Right lobe of liver (tissue), 6 donors: ENCODE measurements at regions not wholly inside any gene's neighbourhood (a gene's known extent, or its start where the extent isn't known, plus 50 kb on each side); places are given as distances from the start of the nearest gene placed in this dataset.

Source experiments
- ATAC-seq, 4 donors: fragments of 200-7000 bp; cut with Tn5 transposase; one replicate each; pipeline ENCODE4 v1.9.1; 2020; ENCODE audit warnings: mild to moderate bottlenecking in 4 of 4, moderate library complexity in 4 of 4
- DNase-seq, 3 donors: peaks; one replicate each; pipeline ENCODE4 v3.0.0-alpha.2; 2020
- H3K27ac ChIP-seq, 3 donors: fragments of 200-600 bp; one replicate each; pipeline ENCODE4 v1.8.0; 2022
- H3K27me3 ChIP-seq, 2 donors: fragments of 200-600 bp; one replicate each; pipeline ENCODE4 v1.8.0; 2022
- H3K36me3 ChIP-seq, 4 donors: fragments of 200-600 bp; sonication (generic) in 1 of 4; one replicate each; pipeline versions ENCODE4 v1.5.1 to v1.8.0; 2017 to 2022; ENCODE audit warnings: control low read depth in 1 of 4
- H3K4me1 ChIP-seq, 4 donors: fragments of 200-600 bp; sonication (generic) in 1 of 4; one replicate each; pipeline versions ENCODE4 v1.5.1 to v1.8.0; 2017 to 2022; ENCODE audit warnings: control low read depth in 1 of 4
- H3K4me3 ChIP-seq, 3 donors: fragments of 200-600 bp; one replicate each; pipeline ENCODE4 v1.8.0; 2022
- H3K9me3 ChIP-seq, 4 donors: fragments of 200-600 bp; sonication (generic) in 1 of 4; one replicate each; pipeline versions ENCODE4 v1.5.1 to v1.8.0; 2017 to 2022; ENCODE audit warnings: control low read depth in 1 of 4
- POLR2A ChIP-seq: fragments of 450-650 bp; IDR thresholded peaks from one replicate; pipeline ENCODE4 v1.6.1; 2017; ENCODE audit warnings: antibody characterized with exemption, mild to moderate bottlenecking
- WGBS: methylation state at CpG from one replicate; pipeline ENCODE4 v1.1.6; 2018; ENCODE audit warnings: low coverage, low lambda C conversion rate; ENCODE audit not compliant: insufficient coverage; ENCODE audit errors: missing lambda C conversion rate; 5-methylcytosine and 5-hydroxymethylcytosine counted together
- intact Hi-C, 2 donors: fragments of 100-400 bp; cut with DNase I; formaldehyde crosslinking; loops; one replicate each; pipeline versions ENCODE4 v1.11.2 to v1.14.1; 2022
- TF ChIP-seq, protein P1 (sequence below), 4 donors: fragments of 200-600 bp in 3 of 4; fragments of 450-650 bp in 1 of 4; IDR thresholded peaks; one replicate each; pipeline versions ENCODE4 v1.5.1 to v1.8.0; 2016 to 2022; ENCODE audit warnings: antibody characterized with exemption in 4 of 4, mild to moderate bottlenecking in 2 of 4
- donor health status: DM: no; HTN: yes; CAD: no.
- donor health status: DM: no; HTN: no; CAD: no.
- donor health status: DM: no; HTN: no; CAD: no.
- donor health status: DM: no; HTN: yes; CAD: no.
- donor health status: DM: no; HTN: yes; CAD: no.

DNA sequence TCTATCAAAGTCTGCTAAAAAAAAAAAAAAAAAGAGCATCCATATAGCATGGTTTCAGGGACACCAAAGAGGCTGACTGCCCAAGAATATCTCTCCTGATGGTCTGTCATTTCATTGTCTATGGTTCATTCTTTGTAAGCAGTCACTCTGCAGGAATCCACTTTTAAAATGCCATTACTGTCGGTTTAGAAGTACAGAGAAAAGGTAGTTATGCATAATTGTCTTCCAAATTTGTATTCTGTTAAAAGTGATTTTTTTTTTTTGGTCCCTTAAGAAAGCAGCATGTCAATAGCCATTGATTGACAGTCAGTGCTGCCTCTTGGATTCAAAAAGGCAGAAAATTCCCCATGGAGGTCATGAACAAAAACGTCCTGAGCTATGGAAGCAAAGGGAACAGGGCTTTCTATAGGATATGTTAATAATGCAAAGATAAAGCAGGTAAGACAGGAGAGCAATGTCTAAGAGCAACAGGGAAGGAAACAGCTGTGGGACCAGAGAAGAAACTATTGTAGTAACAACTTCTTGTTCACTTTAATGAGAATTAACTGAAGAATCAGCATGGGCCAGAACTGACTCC is 245.8 kb downstream of the TMX3 start:
- Histone ChIP-seq H3K4me3 (no peak overlapping the region), H3K36me3 (no peaks in the 10 kb centered on the region), H3K4me1 (no peaks in the 10 kb centered on the region), H3K27me3 (no peaks in the 10 kb centered on the region), H3K27ac (no peak overlapping the region), H3K9me3 (no peaks in the 10 kb centered on the region)
- ATAC-seq (no peak), DNase-seq (no peak)
- no peak for TF ChIP-seq POLR2A
- TF ChIP-seq, protein P1, sequence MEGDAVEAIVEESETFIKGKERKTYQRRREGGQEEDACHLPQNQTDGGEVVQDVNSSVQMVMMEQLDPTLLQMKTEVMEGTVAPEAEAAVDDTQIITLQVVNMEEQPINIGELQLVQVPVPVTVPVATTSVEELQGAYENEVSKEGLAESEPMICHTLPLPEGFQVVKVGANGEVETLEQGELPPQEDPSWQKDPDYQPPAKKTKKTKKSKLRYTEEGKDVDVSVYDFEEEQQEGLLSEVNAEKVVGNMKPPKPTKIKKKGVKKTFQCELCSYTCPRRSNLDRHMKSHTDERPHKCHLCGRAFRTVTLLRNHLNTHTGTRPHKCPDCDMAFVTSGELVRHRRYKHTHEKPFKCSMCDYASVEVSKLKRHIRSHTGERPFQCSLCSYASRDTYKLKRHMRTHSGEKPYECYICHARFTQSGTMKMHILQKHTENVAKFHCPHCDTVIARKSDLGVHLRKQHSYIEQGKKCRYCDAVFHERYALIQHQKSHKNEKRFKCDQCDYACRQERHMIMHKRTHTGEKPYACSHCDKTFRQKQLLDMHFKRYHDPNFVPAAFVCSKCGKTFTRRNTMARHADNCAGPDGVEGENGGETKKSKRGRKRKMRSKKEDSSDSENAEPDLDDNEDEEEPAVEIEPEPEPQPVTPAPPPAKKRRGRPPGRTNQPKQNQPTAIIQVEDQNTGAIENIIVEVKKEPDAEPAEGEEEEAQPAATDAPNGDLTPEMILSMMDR (IDR thresholded peaks at IDR 0.05), result no peak
- intact Hi-C loops, result no loop called here
- WGBS, result 6% methylated on average over 2 of the region's 2 CpGs

DNA sequence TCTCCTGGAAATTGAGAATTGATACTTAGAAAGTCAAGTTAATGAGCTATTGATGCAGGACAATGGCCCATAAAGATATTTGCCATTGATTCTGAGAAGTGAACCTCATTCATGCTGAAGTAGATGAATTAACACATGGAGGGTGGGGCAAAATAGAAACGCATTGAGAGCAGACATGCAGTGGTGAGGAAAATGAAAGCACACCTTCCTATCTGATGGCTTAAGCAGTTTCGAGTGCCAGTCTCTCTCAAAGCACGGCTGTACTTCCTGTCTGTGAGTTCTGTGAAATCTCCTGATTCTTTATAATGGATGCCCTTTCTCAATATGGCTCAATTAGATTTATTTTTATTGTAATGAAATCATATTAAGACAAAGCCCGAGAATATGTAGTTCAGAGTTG is 247.0 kb downstream of the TMX3 start:
- intact Hi-C loops, result no loop called here
- Histone ChIP-seq H3K4me1 (no peaks in the 10 kb centered on the region), H3K36me3 (no peaks in the 10 kb centered on the region), H3K27me3 (no peaks in the 10 kb centered on the region), H3K9me3 (no peaks in the 10 kb centered on the region), H3K27ac (no peak overlapping the region), H3K4me3 (no peak overlapping the region)
- ATAC-seq (no peak), DNase-seq (no peak)
- 31% methylated on average over 4 of the region's 4 CpGs for WGBS
- TF ChIP-seq POLR2A, result no peak
- TF ChIP-seq, protein P1 (IDR thresholded peaks at IDR 0.05), result no peak

DNA sequence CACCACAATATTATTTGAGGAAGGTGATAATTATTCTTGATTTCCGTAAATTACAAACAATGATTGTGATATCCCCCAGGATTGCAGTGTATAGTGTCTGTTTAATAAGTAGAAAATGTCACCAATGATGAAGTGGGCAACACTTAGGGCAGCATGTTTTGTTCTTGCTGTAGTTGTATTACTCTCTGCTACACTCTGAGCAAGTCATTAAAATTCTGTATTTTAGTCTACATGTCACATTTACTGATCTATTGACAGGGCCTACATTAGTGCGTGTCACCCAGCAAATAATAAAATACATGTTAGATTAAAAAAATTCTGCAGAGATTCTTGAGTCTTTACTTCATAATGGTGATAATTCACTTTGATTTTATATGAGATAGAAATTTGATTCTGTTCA is 247.6 kb downstream of the TMX3 start:
- no peaks in the 10 kb centered on the region for H3K36me3 ChIP-seq
- 42% methylated on average over 2 of the region's 2 CpGs for WGBS

DNA sequence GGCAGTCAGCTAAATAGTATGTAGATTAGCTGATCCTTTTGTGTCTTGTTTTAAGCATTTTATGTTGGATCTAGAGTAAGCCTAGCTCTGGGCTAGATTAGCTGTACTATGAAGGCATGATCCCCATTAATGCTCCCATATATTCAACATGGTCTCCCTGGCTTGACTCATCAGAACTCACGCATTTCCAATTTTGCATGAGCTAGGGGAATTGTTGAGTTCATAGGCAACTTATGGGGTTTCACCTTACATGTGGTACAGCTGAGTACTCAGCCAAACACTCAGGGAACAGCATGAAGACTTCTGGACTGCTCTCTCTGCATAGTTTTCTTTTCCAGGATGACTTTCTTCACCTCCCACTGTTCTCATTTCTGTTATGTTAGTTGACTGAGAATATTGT is 248.2 kb downstream of the TMX3 start:
- WGBS, result 50% methylated on average over 1 of the region's 1 CpG
- ATAC-seq, result no peak
- intact Hi-C loops, result no loop called here
- H3K4me1 ChIP-seq, result no peaks in the 10 kb centered on the region
- H3K27me3 ChIP-seq, result no peaks in the 10 kb centered on the region
- no peak for DNase-seq
- no peaks in the 10 kb centered on the region for H3K9me3 ChIP-seq
- no peak overlapping the region for H3K4me3 ChIP-seq
- H3K36me3 ChIP-seq, result no peaks in the 10 kb centered on the region
- no peak for TF ChIP-seq POLR2A
- TF ChIP-seq, protein P1 (IDR thresholded peaks at IDR 0.05), result no peak
- no peak overlapping the region for H3K27ac ChIP-seq

More for the DNA sequence above, 247.6 kb downstream of the TMX3 start:
- no peaks in the 10 kb centered on the region for H3K9me3 ChIP-seq
- H3K4me1 ChIP-seq, result no peaks in the 10 kb centered on the region
- ATAC-seq (no peak), DNase-seq (no peak)
- intact Hi-C loops, result no loop called here
- no peak overlapping the region for H3K27ac ChIP-seq
- no peaks in the 10 kb centered on the region for H3K27me3 ChIP-seq
- no peak overlapping the region for H3K4me3 ChIP-seq
- TF ChIP-seq POLR2A, result no peak
- TF ChIP-seq, protein P1 (IDR thresholded peaks at IDR 0.05), result no peak

DNA sequence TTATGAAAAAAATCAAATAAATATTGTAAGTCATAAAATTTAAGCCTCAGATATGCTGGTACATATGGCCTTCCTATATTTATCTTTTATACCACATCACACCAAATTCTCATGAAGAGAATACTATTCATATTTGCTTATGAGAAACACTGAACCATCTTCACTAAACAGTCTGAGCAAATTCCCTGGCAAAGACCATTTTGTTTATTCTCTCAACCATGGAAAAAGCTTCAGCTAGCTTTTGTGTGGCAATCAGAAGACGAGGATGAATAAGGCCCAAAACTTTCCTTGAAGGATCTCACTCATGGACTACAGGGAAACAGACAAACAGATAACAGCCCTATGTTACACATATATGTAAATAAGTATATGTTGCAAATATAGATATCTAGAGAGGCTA is 252.1 kb downstream of the TMX3 start:
- no peak overlapping the region for H3K27ac ChIP-seq
- no peaks in the 10 kb centered on the region for H3K9me3 ChIP-seq
- no peaks in the 10 kb centered on the region for H3K27me3 ChIP-seq
- H3K4me1 ChIP-seq, result no peaks in the 10 kb centered on the region
- DNase-seq (no peak), ATAC-seq (no peak)
- TF ChIP-seq POLR2A, result no peak
- TF ChIP-seq, protein P1 (IDR thresholded peaks at IDR 0.05), result no peak
- intact Hi-C loops, result no loop called here
- 24% methylated on average over 1 of the region's 1 CpG for WGBS
- no peak overlapping the region for H3K4me3 ChIP-seq
- no peaks in the 10 kb centered on the region for H3K36me3 ChIP-seq
